MM.1S (cell line): ENCODE measurements at regions not wholly inside any gene's neighbourhood (a gene's known extent, or its start where the extent isn't known, plus 50 kb on each side); places are given as distances from the start of the nearest gene placed in this dataset.

Experiments
- DNase-seq: peaks from one replicate; pipeline ENCODE4 v3.0.0-alpha.2; 2015
- H2AFZ ChIP-seq: fragments of 300-600 bp; sonication (generic); 2 replicates; pipeline ENCODE4 v1.6.0; 2016; ENCODE audit warnings: antibody characterized with exemption, low read length
- H3F3A ChIP-seq: fragments of 300-600 bp; sonication (generic); 2 replicates; pipeline ENCODE4 v1.6.1; 2016; ENCODE audit warnings: mild to moderate bottlenecking, antibody characterized with exemption, low read length, moderate library complexity, mixed read lengths; ENCODE audit not compliant: insufficient read depth
- H3K27ac ChIP-seq: fragments of 300-600 bp; sonication (generic); 2 replicates; pipeline ENCODE4 v1.5.1; 2016; ENCODE audit warnings: mild to moderate bottlenecking, low read length
- H3K27me3 ChIP-seq: fragments of 300-600 bp; sonication (generic); replicated peaks from 2 replicates; pipeline ENCODE4 v1.6.0; 2016; ENCODE audit warnings: low read length; ENCODE audit not compliant: insufficient read depth
- H3K36me3 ChIP-seq: fragments of 300-600 bp; sonication (generic); replicated peaks from 2 replicates; pipeline ENCODE4 v1.6.1; 2016; ENCODE audit warnings: mild to moderate bottlenecking, low read length, mixed read lengths; ENCODE audit not compliant: insufficient read depth
- H3K4me1 ChIP-seq: fragments of 300-600 bp; sonication (generic); 2 replicates; pipeline ENCODE4 v1.6.1; 2016; ENCODE audit warnings: low read length, mixed read lengths
- H3K4me2 ChIP-seq: fragments of 300-600 bp; sonication (generic); 2 replicates; pipeline ENCODE4 v1.6.0; 2016; ENCODE audit warnings: low read depth, low read length
- H3K4me3 ChIP-seq: fragments of 300-600 bp; sonication (generic); 2 replicates; pipeline ENCODE4 v1.5.1; 2016; ENCODE audit warnings: low read length, mixed read lengths
- H3K79me2 ChIP-seq: fragments of 300-600 bp; sonication (generic); 2 replicates; pipeline ENCODE4 v1.6.1; 2016; ENCODE audit warnings: mixed run types, low read length, mixed read lengths
- H3K9ac ChIP-seq: fragments of 300-600 bp; sonication (generic); 2 replicates; pipeline ENCODE4 v1.6.1; 2016; ENCODE audit warnings: low read length, mixed read lengths
- H3K9me2 ChIP-seq: fragments of 300-600 bp; sonication (generic); replicated peaks from 2 replicates; pipeline ENCODE4 v1.6.1; 2016; ENCODE audit warnings: mild to moderate bottlenecking, low read length, mixed read lengths; ENCODE audit not compliant: insufficient read depth
- H3K9me3 ChIP-seq: fragments of 300-600 bp; sonication (generic); replicated peaks from 2 replicates; pipeline ENCODE4 v1.6.1; 2016; ENCODE audit warnings: mild to moderate bottlenecking, low read length, mixed read lengths; ENCODE audit not compliant: insufficient read depth
- H4K20me1 ChIP-seq: fragments of 300-600 bp; sonication (generic); 2 replicates; pipeline ENCODE4 v1.6.1; 2016; ENCODE audit warnings: mild to moderate bottlenecking, low read length, moderate library complexity, mixed read lengths; ENCODE audit not compliant: insufficient read depth
- CTCF ChIP-seq: fragments of 300-600 bp; sonication (generic); IDR thresholded peaks from 2 replicates; pipeline ENCODE4 v1.5.1; 2016; ENCODE audit warnings: antibody characterized with exemption, low read length, mixed read lengths
- EZH2 ChIP-seq: fragments of 300-600 bp; sonication (generic); optimal IDR thresholded peaks from 2 replicates; pipeline ENCODE3; 2017; ENCODE audit warnings: low read depth, mild to moderate bottlenecking, antibody characterized with exemption, low read length, mixed read lengths
- EZH2phosphoT487 ChIP-seq: fragments of 300-600 bp; sonication (generic); IDR thresholded peaks from 2 replicates; pipeline ENCODE4 v1.6.1; 2018; ENCODE audit warnings: antibody characterized with exemption, low read length

- H3K4me3 ChIP-seq = no peak overlapping the region
- TF ChIP-seq EZH2phosphoT487 (no peak), EZH2 (no peak), CTCF (no peak)
- H2AFZ ChIP-seq = no peak overlapping the region
- no peaks in the 10 kb centered on the region for H3K9me2 ChIP-seq
- H3K9me3 ChIP-seq = no peaks in the 10 kb centered on the region
- H3K4me2 ChIP-seq = peak overlapping the region; percentile 43; the same call in 1 of the 2 replicates
- peak; percentile 85 for DNase-seq
- no peaks in the 10 kb centered on the region for H3K79me2 ChIP-seq
- no peaks in the 10 kb centered on the region for H3K36me3 ChIP-seq
- peak overlapping the region; percentile 80; the same call in 1 of the 2 replicates for H3K27ac ChIP-seq
- H4K20me1 ChIP-seq = no peaks in the 10 kb centered on the region
- peaks cover 23% of the 10 kb centered on the region for H3F3A ChIP-seq
- peak overlapping the region; percentile 29; the same call in 1 of the 2 replicates for H3K9ac ChIP-seq
- H3K27me3 ChIP-seq = no peaks in the 10 kb centered on the region
- peaks cover 24% of the 10 kb centered on the region for H3K4me1 ChIP-seq
Measured at GRCh38 chr14:42222924-42223471, 616.3 kb downstream of the LRFN5 start.

- H3K9me3 ChIP-seq = no peaks in the 10 kb centered on the region
- H3F3A ChIP-seq = no peaks in the 10 kb centered on the region
- H3K9me2 ChIP-seq = no peaks in the 10 kb centered on the region
- H3K27ac ChIP-seq = no peak overlapping the region
- no peak for DNase-seq
- no peak for TF ChIP-seq EZH2
- TF ChIP-seq EZH2phosphoT487 = no peak
- TF ChIP-seq CTCF = no peak
- H3K36me3 ChIP-seq = no peaks in the 10 kb centered on the region
- no peaks in the 10 kb centered on the region for H4K20me1 ChIP-seq
- H3K9ac ChIP-seq = no peak overlapping the region
- H3K4me2 ChIP-seq = peak overlapping the region; percentile 21; the same call in 1 of the 2 replicates
- peak overlapping the region; percentile 27; the same call in 1 of the 2 replicates for H2AFZ ChIP-seq
- no peaks in the 10 kb centered on the region for H3K27me3 ChIP-seq
- peaks cover 7% of the 10 kb centered on the region; the same call in 1 of the 2 replicates for H3K4me1 ChIP-seq
- no peaks in the 10 kb centered on the region for H3K79me2 ChIP-seq
- H3K4me3 ChIP-seq = no peak overlapping the region
Measured at GRCh38 chr14:42214981-42215491, 608.4 kb downstream of the LRFN5 start.

- Histone ChIP-seq H4K20me1 (no peaks in the 10 kb centered on the region), H3K79me2 (no peaks in the 10 kb centered on the region), H3K4me1 (no peaks in the 10 kb centered on the region), H3K27me3 (no peaks in the 10 kb centered on the region), H3K4me3 (no peak overlapping the region), H3K9ac (no peak overlapping the region), H3F3A (no peaks in the 10 kb centered on the region), H3K36me3 (no peaks in the 10 kb centered on the region), H3K9me3 (no peaks in the 10 kb centered on the region), H3K27ac (no peak overlapping the region), H2AFZ (no peak overlapping the region), H3K9me2 (no peaks in the 10 kb centered on the region), H3K4me2 (no peak overlapping the region)
- TF ChIP-seq EZH2phosphoT487 (no peak), CTCF (no peak), EZH2 (no peak)
- no peak for DNase-seq
Measured at GRCh38 chr14:42200957-42201356, 594.3 kb downstream of the LRFN5 start.
